ENCODE measurements at regions not wholly inside any gene's neighbourhood (a gene's known extent, or its start where the extent isn't known, plus 50 kb on each side); places are given as distances from the start of the nearest gene placed in this dataset.

DNA sequence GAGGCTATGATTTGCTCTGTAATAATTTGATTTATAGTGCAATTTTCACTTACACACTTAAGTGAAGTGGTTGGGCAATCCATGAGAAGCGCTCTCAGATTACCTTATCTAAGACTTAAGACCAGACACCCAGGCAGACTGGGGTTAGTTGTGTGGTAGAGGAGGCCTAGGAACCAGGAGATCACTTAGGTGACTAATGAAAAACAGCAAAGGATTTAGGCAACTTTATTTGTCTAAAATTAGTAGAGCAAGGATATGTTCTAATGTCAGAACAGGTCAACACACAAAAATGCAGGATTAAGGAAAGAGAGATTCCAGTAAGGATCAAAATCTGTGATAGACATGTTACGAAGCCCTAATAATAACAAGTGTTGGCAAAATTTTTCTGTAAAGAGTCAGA, 913.8 kb downstream of the TLE1 start:
- TF ChIP-seq POLR2A (IDR thresholded peaks at IDR 0.05): no peak
- TF ChIP-seq, protein P1, sequence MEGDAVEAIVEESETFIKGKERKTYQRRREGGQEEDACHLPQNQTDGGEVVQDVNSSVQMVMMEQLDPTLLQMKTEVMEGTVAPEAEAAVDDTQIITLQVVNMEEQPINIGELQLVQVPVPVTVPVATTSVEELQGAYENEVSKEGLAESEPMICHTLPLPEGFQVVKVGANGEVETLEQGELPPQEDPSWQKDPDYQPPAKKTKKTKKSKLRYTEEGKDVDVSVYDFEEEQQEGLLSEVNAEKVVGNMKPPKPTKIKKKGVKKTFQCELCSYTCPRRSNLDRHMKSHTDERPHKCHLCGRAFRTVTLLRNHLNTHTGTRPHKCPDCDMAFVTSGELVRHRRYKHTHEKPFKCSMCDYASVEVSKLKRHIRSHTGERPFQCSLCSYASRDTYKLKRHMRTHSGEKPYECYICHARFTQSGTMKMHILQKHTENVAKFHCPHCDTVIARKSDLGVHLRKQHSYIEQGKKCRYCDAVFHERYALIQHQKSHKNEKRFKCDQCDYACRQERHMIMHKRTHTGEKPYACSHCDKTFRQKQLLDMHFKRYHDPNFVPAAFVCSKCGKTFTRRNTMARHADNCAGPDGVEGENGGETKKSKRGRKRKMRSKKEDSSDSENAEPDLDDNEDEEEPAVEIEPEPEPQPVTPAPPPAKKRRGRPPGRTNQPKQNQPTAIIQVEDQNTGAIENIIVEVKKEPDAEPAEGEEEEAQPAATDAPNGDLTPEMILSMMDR (IDR thresholded peaks at IDR 0.05): no peak
